ENCODE measurements at regions not wholly inside any gene's neighbourhood (a gene's known extent, or its start where the extent isn't known, plus 50 kb on each side); places are given as distances from the start of the nearest gene placed in this dataset.

- TF ChIP-seq SNAI2 (CRISPR knock-in tag; IDR thresholded peaks at IDR 0.05) (no peak), ZFP30 (CRISPR knock-in tag; IDR thresholded peaks at IDR 0.05) (no peak), ISL1 (CRISPR knock-in tag; IDR thresholded peaks at IDR 0.05) (no peak), ZC3H10 (CRISPR knock-in tag; IDR thresholded peaks at IDR 0.05) (no peak), CSRNP3 (CRISPR knock-in tag; IDR thresholded peaks at IDR 0.05) (no peak), PPARA (CRISPR knock-in tag; IDR thresholded peaks at IDR 0.05; ENCODE audit: borderline replicate concordance) (no peak), POU6F1 (CRISPR knock-in tag; IDR thresholded peaks at IDR 0.05; ENCODE audit: borderline replicate concordance, low read depth) (no peak), CREB5 (CRISPR knock-in tag; IDR thresholded peaks at IDR 0.05; ENCODE audit: low read depth) (no peak), ZNF70 (CRISPR knock-in tag; IDR thresholded peaks at IDR 0.05) (no peak), TOX (CRISPR knock-in tag; IDR thresholded peaks at IDR 0.05; ENCODE audit: borderline replicate concordance) (no peak), GLIS3 (CRISPR knock-in tag; IDR thresholded peaks at IDR 0.05) (no peak), ARNTL (CRISPR knock-in tag; IDR thresholded peaks at IDR 0.05; ENCODE audit: borderline replicate concordance, low read depth) (no peak), OSR1 (CRISPR knock-in tag; IDR thresholded peaks at IDR 0.05) (no peak)
These were observed 113.2 kb downstream of the MICALL2 start for GRCh38 chr7:1345796-1346755.

Measured in SK-N-SH treated with all-trans-retinoic acid at 6 μM for 48 hours (cell line).